Effector memory CD4-positive, alpha-beta T cell (primary cell): ENCODE measurements at regions not wholly inside any gene's neighbourhood (a gene's known extent, or its start where the extent isn't known, plus 50 kb on each side); places are given as distances from the start of the nearest gene placed in this dataset.

Experiments used
- DNase-seq, 3 donors: peaks; one replicate each; pipeline ENCODE4 v3.0.0-alpha.2; 2020
- H3K27ac ChIP-seq: 2 replicates; pipeline ENCODE4 v1.7.0; 2013; ENCODE audit warnings: mild to moderate bottlenecking, low read length, moderate library complexity; ENCODE audit not compliant: insufficient read depth, poor library complexity, severe bottlenecking
- H3K27me3 ChIP-seq: replicated peaks from 2 replicates; pipeline ENCODE4 v1.7.0; 2013; ENCODE audit warnings: mild to moderate bottlenecking, low read length; ENCODE audit not compliant: insufficient read depth, control insufficient read depth, poor library complexity, severe bottlenecking
- H3K36me3 ChIP-seq: 2 replicates; pipeline ENCODE4 v1.7.0; 2013; ENCODE audit warnings: mild to moderate bottlenecking, low read length, moderate library complexity; ENCODE audit not compliant: control insufficient read depth, insufficient read depth
- H3K4me1 ChIP-seq: 2 replicates; pipeline ENCODE4 v1.7.0; 2013; ENCODE audit warnings: low read length, mild to moderate bottlenecking; ENCODE audit not compliant: control insufficient read depth, insufficient read depth, poor library complexity, severe bottlenecking
- H3K4me3 ChIP-seq: 2 replicates; pipeline ENCODE4 v1.7.0; 2013; ENCODE audit warnings: low read length, low read depth, mild to moderate bottlenecking; ENCODE audit not compliant: insufficient read depth, poor library complexity, severe bottlenecking
- H3K9me3 ChIP-seq: 2 replicates; pipeline ENCODE4 v1.7.0; 2013; ENCODE audit warnings: mild to moderate bottlenecking, low read length, moderate library complexity; ENCODE audit not compliant: control insufficient read depth

DNA sequence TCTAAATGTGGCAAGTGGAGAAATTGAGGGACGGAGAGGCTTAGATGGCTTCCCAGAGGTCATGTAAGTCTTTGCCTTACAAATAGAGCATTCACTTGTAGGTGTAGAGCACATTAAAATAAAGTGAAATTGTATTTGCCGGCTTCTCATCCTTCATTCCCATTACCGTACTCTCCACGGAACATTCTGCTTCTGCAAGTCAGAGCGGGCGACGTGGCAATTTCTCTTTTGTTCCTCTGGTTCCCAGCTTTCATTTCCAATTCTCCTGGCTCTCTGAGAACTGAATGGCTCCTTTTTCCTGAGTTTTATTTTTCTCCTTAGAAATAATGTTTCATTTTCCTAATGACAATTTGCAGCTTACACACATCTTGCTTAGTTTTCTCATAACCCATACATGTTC is 51.3 kb upstream of the PFKP start:
- Histone ChIP-seq H3K9me3 (no peaks in the 10 kb centered on the region), H3K4me3 (no peak overlapping the region)

DNA sequence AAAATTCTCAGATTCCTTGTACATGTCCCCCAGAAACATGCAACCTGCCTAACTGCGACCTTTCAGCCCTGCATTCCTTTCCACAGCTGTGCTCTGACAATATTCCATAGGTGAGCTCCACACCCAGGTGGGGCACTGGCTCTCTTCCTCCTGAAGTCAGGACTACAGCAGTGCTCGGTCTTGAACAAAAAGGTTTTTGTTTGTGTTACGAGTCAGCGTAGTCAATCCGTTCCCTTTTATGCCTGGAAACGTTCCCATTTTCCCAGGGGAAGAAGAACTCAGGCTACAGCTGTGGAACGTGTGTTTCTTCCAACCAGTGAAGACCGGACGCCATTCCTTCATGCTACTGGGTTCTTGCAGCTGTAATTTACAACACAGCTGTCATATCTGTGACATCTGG is 52.4 kb upstream of the PFKP start:
- Histone ChIP-seq H3K4me3 (no peak overlapping the region), H3K27ac (no peak overlapping the region), H3K27me3 (no peaks in the 10 kb centered on the region), H3K9me3 (no peaks in the 10 kb centered on the region), H3K4me1 (no peaks in the 10 kb centered on the region), H3K36me3 (no peaks in the 10 kb centered on the region)
- no peak for DNase-seq

More for the DNA sequence above, 51.3 kb upstream of the PFKP start:
- Histone ChIP-seq H3K36me3 (no peaks in the 10 kb centered on the region), H3K27ac (no peak overlapping the region), H3K4me1 (no peaks in the 10 kb centered on the region), H3K27me3 (no peaks in the 10 kb centered on the region)
- DNase-seq = no peak

DNA sequence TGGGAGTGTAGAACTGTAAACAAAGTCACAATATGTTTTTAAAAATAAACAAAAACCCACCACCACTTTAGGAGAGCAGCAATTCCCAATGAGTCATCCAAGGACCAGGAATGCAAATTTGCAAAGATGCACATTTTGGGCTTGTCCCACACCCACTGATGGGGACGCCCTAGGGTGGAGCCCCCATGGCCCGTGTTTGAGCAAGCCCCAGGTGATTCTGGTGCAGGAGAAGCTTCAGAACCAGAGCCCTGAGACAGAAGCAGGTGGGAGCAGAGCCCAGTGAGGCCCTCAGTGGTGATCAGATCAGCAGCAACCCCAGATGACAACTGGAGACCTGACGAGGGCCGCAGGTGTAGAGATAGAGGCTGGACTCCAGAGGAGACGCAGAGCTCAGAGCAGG is 55.1 kb upstream of the PFKP start:
- no peak for DNase-seq
- H3K4me1 ChIP-seq = no peaks in the 10 kb centered on the region

GRCh38 chr10:3010816-3011460 is 56.4 kb upstream of the PFKP start:
- Histone ChIP-seq H3K27ac (no peak overlapping the region), H3K27me3 (no peaks in the 10 kb centered on the region), H3K36me3 (no peaks in the 10 kb centered on the region), H3K9me3 (no peaks in the 10 kb centered on the region), H3K4me1 (no peaks in the 10 kb centered on the region), H3K4me3 (no peak overlapping the region)
- DNase-seq = no peak

More for the DNA sequence above, 55.1 kb upstream of the PFKP start:
- H3K27ac ChIP-seq = no peak overlapping the region
- no peaks in the 10 kb centered on the region for H3K36me3 ChIP-seq
- H3K9me3 ChIP-seq = no peaks in the 10 kb centered on the region
- H3K4me3 ChIP-seq = no peak overlapping the region
- no peaks in the 10 kb centered on the region for H3K27me3 ChIP-seq

GRCh38 chr10:3010334-3010733 is 57.0 kb upstream of the PFKP start:
- H3K36me3 ChIP-seq = no peaks in the 10 kb centered on the region
- H3K27ac ChIP-seq = no peak overlapping the region
- H3K27me3 ChIP-seq = no peaks in the 10 kb centered on the region
- H3K4me1 ChIP-seq = no peaks in the 10 kb centered on the region
- H3K4me3 ChIP-seq = no peak overlapping the region
- DNase-seq = no peak
- no peaks in the 10 kb centered on the region for H3K9me3 ChIP-seq

GRCh38 chr10:3009341-3009740 is 58.0 kb upstream of the PFKP start:
- Histone ChIP-seq H3K4me1 (no peaks in the 10 kb centered on the region), H3K9me3 (no peaks in the 10 kb centered on the region)

DNA sequence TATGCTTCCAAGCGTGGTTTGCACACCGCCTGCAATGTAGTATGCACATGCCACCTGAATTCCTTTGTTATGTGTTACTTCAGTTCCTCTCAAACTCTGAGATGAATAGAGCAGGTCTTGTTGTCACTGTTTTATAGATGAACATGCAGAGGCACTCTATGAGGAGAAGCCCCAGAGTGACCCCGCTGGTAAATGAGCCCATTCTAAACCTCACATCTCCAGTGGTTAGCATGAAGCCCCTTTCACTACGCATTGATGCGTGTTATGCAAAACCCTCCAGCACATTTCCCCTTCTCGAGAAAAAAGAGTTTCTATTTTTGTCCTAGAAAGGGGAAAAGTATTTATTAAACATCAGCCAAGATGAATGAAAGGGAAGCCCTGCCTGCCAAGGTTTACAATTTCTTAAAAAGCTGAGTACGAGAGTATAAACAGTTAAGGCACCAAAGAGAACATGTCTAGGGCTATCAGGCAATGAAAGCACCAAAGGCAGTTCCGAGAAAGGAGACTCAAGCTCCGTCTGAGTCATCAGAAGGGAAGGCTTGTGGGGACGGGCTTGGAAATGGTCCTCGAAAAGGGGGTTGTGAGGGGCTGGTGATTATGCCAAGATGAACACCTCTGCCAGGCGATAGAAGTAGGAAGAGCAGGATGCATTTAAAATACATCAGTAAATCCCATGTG is 58.7 kb upstream of the PFKP start:
- H3K9me3 ChIP-seq = no peaks in the 10 kb centered on the region
- no peaks in the 10 kb centered on the region for H3K36me3 ChIP-seq
- no peaks in the 10 kb centered on the region for H3K4me1 ChIP-seq
- no peak overlapping the region for H3K27ac ChIP-seq
- no peak overlapping the region for H3K4me3 ChIP-seq
- no peak for DNase-seq
- H3K27me3 ChIP-seq = no peaks in the 10 kb centered on the region

More at GRCh38 chr10:3009341-3009740, 58.0 kb upstream of the PFKP start:
- Histone ChIP-seq H3K27ac (no peak overlapping the region), H3K36me3 (no peaks in the 10 kb centered on the region), H3K27me3 (no peaks in the 10 kb centered on the region), H3K4me3 (no peak overlapping the region)
- no peak for DNase-seq

DNA sequence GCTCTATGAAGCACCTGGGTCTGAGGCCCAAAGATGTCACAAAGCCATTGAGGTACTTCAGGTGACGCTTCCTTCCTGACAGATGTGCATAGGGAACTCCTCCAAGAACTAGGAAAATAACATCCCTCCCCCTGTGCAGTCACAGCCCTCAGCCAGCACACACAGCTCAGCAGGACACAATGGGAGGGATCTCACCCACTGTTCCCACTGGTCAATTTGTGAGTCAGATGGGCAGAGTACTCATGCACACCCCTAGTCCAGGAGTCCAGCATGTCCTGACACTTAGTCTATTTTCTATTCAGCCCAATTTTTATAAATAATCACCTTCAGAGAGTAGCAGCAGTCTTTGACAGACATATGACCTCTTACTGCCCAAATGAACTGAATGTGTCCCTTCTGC is 60.7 kb upstream of the PFKP start:
- no peaks in the 10 kb centered on the region for H3K36me3 ChIP-seq
- H3K27ac ChIP-seq = no peak overlapping the region
- H3K27me3 ChIP-seq = no peaks in the 10 kb centered on the region
- no peaks in the 10 kb centered on the region for H3K4me1 ChIP-seq
- no peak for DNase-seq
- no peak overlapping the region for H3K4me3 ChIP-seq
- H3K9me3 ChIP-seq = no peaks in the 10 kb centered on the region

GRCh38 chr10:3006093-3006492 is 61.3 kb upstream of the PFKP start:
- DNase-seq = no peak

GRCh38 chr10:3002304-3002703 is 65.0 kb upstream of the PFKP start:
- Histone ChIP-seq H3K27ac (no peak overlapping the region), H3K27me3 (no peaks in the 10 kb centered on the region), H3K4me3 (no peak overlapping the region), H3K9me3 (no peaks in the 10 kb centered on the region), H3K36me3 (no peaks in the 10 kb centered on the region), H3K4me1 (no peaks in the 10 kb centered on the region)
- no peak for DNase-seq

More at GRCh38 chr10:3006093-3006492, 61.3 kb upstream of the PFKP start:
- Histone ChIP-seq H3K27me3 (no peaks in the 10 kb centered on the region), H3K4me3 (no peak overlapping the region), H3K36me3 (no peaks in the 10 kb centered on the region), H3K9me3 (no peaks in the 10 kb centered on the region), H3K27ac (no peak overlapping the region), H3K4me1 (no peaks in the 10 kb centered on the region)
